Astrocyte (in vitro differentiated cells and primary cell): ENCODE measurements at regions not wholly inside any gene's neighbourhood (a gene's known extent, or its start where the extent isn't known, plus 50 kb on each side); places are given as distances from the start of the nearest gene placed in this dataset.

ENCODE experiments used
- EZH2 ChIP-seq: IDR thresholded peaks from 2 replicates; pipeline ENCODE4 v1.6.1; 2012; ENCODE audit warnings: mild to moderate bottlenecking, low read length, inconsistent platforms; ENCODE audit not compliant: insufficient read depth
- TF ChIP-seq, protein P1 (sequence below): IDR thresholded peaks from 2 replicates; pipeline ENCODE4 v1.5.1; 2011; ENCODE audit warnings: low read depth, mild to moderate bottlenecking, inconsistent platforms, low read length, moderate library complexity; ENCODE audit not compliant: insufficient read depth

DNA sequence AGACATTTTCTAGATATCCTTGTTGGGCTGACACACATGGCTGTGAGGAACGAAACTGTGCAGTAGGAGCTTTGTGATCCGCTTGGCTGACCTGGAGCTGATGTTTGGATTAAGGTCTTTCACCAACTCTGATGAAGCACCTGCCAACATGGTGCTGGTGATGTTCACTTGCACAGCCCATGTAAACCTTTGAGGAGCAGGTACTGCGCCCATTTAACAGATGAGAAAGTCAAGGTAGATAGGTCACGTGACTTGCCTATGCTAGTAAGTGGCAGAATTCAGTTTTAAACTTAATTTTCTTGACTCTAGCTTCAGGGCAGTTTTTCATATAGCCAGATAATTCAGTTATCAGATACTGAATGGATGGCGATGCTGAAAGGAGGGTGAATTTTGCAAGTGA, 351.9 kb downstream of the RPS24 start:
- TF ChIP-seq, protein P1, sequence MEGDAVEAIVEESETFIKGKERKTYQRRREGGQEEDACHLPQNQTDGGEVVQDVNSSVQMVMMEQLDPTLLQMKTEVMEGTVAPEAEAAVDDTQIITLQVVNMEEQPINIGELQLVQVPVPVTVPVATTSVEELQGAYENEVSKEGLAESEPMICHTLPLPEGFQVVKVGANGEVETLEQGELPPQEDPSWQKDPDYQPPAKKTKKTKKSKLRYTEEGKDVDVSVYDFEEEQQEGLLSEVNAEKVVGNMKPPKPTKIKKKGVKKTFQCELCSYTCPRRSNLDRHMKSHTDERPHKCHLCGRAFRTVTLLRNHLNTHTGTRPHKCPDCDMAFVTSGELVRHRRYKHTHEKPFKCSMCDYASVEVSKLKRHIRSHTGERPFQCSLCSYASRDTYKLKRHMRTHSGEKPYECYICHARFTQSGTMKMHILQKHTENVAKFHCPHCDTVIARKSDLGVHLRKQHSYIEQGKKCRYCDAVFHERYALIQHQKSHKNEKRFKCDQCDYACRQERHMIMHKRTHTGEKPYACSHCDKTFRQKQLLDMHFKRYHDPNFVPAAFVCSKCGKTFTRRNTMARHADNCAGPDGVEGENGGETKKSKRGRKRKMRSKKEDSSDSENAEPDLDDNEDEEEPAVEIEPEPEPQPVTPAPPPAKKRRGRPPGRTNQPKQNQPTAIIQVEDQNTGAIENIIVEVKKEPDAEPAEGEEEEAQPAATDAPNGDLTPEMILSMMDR = no peak
- no peak for TF ChIP-seq EZH2
